HuH-7.5 (cell line): ENCODE measurements at regions not wholly inside any gene's neighbourhood (a gene's known extent, or its start where the extent isn't known, plus 50 kb on each side); places are given as distances from the start of the nearest gene placed in this dataset.
A peak's percentile ranks its signal among the peaks of the same experiment; 100 is the strongest.

Source experiments
- DNase-seq: peaks from one replicate; pipeline ENCODE4 v3.0.0; 2011; ENCODE audit warnings: low spot score

DNA sequence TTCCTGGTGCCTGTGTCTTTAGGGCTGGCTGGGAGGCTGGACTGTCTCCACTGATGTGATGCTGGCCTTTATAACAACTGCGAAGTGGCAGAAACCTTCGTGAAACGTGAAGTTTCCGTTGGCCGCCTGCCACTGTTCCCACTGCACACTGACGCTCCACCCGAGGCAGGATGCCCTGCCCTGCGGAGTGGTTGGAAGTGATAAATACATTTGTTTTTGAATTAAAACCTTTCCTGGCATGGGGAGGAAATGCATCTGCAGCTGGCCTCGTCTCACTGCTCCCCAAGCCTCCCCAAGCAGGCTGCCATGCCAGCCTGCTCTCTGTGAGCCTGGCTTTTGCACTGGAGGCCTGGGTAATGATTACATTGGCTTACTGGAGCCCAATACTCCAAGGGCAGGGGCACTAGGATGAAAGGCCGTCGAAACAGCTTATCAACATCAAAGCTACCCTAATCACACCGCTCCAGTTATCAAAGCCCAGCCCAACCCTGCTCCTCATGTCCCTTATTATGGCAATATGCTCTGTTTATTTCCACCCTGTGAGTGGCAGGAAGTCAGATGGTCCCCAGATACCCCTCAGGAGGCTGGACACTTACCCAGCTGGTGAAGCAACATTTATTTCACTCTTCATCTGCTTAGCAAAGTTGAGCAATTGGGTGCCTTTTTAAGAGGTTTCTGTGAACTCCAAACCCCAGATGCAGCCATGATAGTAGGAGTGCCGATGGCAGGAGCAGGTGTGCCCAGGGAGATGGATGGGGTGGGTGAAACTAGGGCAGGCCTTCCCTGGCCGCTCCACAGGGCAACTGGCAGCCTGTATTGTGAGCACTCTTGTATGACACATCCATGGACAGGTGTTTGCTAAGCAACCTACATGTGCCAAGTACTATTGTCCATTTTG, 97.4 kb upstream of the ITGA6 start:
- DNase-seq, result no peak

DNA sequence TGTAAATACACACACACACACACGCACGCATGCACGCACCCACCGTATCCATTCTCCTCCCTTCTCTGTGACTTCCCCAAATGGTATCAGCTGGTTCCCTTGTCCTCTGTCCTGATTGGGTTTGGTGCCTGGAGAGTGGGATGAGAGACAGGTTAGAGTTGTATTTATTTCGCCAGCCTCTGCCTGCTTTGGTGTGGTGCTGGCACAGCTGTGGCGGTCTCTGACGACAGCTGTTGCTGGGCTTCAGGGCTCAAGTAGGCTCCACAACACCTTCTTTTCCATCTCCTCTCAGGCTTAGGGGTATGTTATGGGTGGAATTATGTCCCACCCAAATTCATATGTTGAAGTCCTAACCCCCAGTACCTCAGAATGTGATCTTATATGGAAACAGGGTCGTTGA, 94.9 kb upstream of the ITGA6 start:
- DNase-seq, result no peak

DNA sequence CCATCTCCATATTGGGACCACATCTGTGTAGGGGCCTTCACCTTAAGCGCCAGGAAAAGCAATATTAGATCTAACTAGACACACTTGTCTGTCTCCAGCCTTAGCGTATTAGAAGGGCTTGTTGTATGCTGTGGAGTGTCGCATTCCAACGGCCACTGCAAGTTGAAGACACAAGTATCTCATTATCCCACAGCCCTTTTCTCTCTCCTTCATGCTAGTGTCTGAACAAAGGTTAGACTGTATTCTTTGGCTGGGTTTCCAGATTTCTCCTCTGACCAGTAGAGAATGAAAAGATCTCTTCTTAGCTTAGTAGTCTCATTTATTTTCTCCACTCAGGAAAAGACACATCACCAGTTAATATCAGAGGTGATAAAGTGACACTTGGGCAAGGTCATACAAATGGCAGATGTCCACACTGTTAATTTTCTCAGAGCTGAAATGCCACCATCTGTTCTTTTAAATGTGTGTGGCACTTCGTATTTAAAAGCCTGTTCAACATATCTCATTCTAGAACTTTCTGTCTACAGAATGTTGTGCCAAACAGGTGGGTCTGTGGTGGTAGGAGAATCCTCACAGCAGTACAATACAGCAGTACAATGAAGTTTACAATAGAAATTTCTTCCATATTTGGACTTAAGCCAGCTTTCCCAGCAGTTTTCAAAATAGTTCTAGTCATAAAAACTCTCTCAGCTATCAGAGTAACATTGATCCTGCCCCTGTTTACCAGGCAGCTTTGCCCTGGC, 94.0 kb upstream of the ITGA6 start:
- DNase-seq, result no peak

GRCh38 chr2:172333978-172334330, 93.4 kb upstream of the ITGA6 start:
- DNase-seq, result no peak

GRCh38 chr2:172334988-172335387, 92.4 kb upstream of the ITGA6 start:
- DNase-seq, result no peak

DNA sequence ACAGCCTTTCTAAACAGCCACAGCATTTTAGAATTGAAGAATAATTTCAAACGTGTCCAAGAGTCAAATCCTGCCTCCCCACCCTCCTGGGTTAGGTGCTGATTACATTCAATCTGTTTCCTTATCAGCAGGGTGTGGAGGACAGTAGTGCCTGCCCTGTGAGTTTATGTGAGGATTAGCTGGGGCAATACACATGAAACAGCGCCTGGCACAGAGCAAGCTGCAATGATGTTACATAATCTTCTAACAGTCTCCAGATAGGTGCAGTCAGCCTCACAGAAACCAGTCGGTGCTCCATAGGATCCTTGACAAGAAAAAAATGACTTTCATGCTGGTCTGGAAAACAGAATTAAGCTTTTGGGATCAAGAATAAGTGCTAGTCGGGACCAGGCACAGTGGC, 91.7 kb upstream of the ITGA6 start:
- no peak for DNase-seq

- DNase-seq, result no peak
Measured at GRCh38 chr2:172336681-172337080, 90.7 kb upstream of the ITGA6 start.

DNA sequence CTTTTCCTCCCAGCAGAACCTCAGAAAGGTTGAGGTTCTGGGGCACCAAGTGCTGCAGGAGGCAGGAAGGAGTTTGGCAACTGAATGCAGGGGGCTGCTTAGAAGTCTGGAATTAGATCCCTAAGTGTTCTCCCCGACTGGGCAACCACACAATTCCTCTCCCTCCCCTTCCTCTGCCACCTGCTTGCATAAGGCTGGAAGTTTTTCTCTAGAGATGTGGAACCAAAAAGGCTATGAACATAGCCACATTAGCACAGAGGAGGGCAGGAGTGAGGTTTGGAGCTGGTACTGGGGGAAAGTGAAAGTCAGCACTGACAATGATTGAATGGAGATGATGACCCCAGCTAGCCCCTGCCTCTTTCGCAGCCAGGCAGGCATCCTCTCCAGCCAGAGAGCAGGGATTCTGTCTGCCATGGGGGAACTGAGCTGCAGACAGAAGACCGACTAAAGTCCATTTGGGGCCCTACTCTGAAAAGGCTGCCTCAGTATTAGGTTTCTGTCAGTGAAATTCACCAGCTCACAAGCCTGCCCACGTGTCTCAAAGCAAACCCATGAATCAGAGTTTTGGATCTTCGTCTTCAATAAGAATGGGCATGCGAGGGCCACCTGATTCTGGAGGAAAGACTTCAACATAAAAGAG, 87.9 kb upstream of the ITGA6 start:
- DNase-seq, result peak; percentile 27

DNA sequence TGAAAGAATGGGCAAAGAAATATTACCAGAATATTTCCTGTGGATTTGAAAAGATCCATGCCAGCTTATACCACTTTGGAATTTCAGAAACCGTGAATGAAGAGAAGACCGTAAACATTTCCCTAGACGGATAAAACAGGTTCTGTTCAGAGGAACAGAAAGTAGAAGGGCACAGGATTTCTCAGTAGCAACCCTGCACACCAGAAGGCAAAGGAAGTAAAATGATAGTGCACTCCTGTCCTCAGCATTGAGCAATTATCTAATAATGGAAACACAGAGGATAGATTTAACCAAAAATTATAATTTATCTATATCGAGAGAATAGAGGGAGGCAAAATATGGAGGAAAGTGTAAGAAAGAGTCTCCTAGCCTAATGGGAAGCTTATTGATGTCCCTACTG, 87.0 kb upstream of the ITGA6 start:
- no peak for DNase-seq

GRCh38 chr2:172342078-172342477, 85.3 kb upstream of the ITGA6 start:
- no peak for DNase-seq

GRCh38 chr2:172342611-172343010, 84.8 kb upstream of the ITGA6 start:
- no peak for DNase-seq

GRCh38 chr2:172344159-172344558, 83.2 kb upstream of the ITGA6 start:
- no peak for DNase-seq

GRCh38 chr2:172345956-172346555, 81.3 kb upstream of the ITGA6 start:
- no peak for DNase-seq

- DNase-seq, result no peak
Measured at GRCh38 chr2:172348555-172349288, 78.7 kb upstream of the ITGA6 start.

DNA sequence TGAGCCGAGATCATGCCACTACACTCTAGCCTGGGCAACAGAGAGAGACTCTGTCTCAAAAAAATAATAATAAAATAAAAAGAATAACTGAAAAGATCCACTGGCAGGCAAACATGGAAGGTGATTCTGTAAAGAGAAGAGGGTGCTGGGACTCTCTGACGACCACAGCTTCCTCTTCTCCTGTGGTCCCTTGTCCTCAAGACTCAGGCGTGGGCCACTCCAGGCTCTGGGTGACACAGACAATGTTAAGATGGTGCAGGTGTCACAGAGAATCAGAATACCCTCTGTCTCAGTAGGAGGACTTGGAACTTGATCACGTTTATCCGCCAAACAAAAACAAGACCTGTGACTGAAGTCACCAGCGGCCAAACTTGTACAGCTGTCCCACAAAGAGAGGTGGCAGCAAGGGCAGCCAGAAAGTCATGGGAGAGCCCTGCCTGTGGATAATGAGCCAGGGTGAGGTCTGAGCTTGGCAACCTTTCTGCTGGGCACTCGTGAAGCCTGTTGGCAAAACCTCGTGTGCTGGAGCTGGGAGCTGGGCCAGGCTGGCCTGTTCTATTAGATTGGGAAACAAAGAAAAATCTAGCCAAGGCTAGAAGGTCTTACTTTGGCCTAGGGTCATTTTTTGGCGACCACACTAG, 76.4 kb upstream of the ITGA6 start:
- DNase-seq, result no peak

- DNase-seq, result no peak
Measured at GRCh38 chr2:172351586-172351985, 75.8 kb upstream of the ITGA6 start.

- no peak for DNase-seq
Measured at GRCh38 chr2:172354347-172354746, 73.0 kb upstream of the ITGA6 start.

DNA sequence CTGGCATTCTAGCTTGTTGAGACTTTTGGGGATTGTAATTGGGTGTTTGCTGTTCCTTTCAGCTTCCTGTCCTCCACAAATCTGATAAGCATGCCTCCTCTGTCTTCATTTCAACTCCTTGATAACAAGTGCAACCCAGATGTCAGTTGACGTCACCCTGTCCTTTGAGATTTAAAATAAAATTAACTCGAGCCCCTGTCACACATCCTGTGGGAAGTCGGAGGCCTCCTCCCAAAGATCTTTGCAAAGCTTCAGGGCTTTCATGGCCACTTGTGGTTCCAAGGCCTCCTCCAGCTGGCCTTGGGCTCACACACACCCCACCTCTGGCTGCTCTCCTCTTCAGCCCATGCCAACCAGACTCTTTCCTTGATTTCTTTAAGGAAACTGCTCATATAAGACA, 69.9 kb upstream of the ITGA6 start:
- no peak for DNase-seq

GRCh38 chr2:172358691-172359556, 68.5 kb upstream of the ITGA6 start:
- no peak for DNase-seq

GRCh38 chr2:172361360-172361759, 66.0 kb upstream of the ITGA6 start:
- DNase-seq, result no peak
